ENCODE measurements at regions not wholly inside any gene's neighbourhood (a gene's known extent, or its start where the extent isn't known, plus 50 kb on each side); places are given as distances from the start of the nearest gene placed in this dataset.

DNA sequence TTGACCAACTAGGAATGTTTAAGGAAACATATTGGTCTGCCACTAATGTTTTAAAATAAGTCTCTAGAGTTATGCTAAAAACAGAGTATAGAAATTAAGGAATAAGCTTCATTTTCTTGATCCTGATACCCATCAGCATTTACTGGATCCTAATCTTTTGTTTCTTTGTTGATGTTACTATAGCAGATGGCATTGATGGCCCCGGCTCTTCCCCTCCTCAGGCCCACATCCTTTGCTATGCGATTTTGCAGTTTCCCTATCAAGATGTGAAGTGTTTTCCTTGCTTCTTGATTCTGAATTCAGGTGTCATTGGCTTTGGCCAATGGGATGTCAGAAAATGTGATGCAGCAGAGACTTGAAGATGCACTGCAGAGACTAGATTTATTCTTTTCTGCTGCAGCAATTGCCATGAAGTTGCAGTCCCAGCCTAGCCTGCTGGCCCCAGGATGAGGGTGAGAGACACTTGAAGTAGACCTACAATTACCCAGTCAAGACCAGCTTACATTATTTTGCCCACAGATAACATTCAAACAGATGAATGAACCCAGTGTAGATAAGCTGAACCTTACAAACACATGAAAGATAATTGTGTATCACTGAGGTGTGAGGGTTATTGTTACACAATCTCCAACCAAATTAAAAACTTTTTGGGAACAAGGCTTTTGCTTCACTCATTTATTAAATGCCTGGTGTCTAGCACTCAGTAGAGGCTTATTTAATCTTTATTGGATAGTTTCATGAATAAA, 115.2 kb upstream of the ITGA4 start:
- H3K4me1 ChIP-seq (ENCODE audit: insufficient read depth): no peaks in the 10 kb centered on the region
- no peak overlapping the region for H3K27ac ChIP-seq
- H3K9ac ChIP-seq: no peak overlapping the region
- H3K27me3 ChIP-seq (replicated peaks; ENCODE audit: insufficient read depth): no peaks in the 10 kb centered on the region
- H3F3A ChIP-seq (ENCODE audit: insufficient read depth): no peaks in the 10 kb centered on the region
- H3K36me3 ChIP-seq (ENCODE audit: low read depth): no peaks in the 10 kb centered on the region
- no peak for DNase-seq
- no peak overlapping the region for H2AFZ ChIP-seq
- H4K20me1 ChIP-seq (ENCODE audit: insufficient read depth): no peaks in the 10 kb centered on the region
- TF ChIP-seq EZH2 (IDR thresholded peaks at IDR 0.05; ENCODE audit: insufficient read depth, poor library complexity, severe bottlenecking): no peak
- TF ChIP-seq EZH2phosphoT487 (IDR thresholded peaks at IDR 0.05; ENCODE audit: insufficient read depth, low read depth): no peak
- in situ Hi-C loops (cut with MboI): no loop called here
- 32 to 43% methylated on average over 2 of the region's 2 CpGs for WGBS, 2 experiments (ENCODE audit: low coverage in 1 of 2, low lambda C conversion rate in 2 of 2, missing lambda C conversion rate in 2 of 2)
- no peak overlapping the region for H3K4me2 ChIP-seq (ENCODE audit: unreplicated experiment)
- no peaks in the 10 kb centered on the region for H3K9me2 ChIP-seq (ENCODE audit: insufficient read depth)
- H3K4me3 ChIP-seq: no peak overlapping the region
- H3K9me3 ChIP-seq (ENCODE audit: low read depth): no peaks in the 10 kb centered on the region
- H3K79me2 ChIP-seq (ENCODE audit: insufficient read depth): no peaks in the 10 kb centered on the region

DNA sequence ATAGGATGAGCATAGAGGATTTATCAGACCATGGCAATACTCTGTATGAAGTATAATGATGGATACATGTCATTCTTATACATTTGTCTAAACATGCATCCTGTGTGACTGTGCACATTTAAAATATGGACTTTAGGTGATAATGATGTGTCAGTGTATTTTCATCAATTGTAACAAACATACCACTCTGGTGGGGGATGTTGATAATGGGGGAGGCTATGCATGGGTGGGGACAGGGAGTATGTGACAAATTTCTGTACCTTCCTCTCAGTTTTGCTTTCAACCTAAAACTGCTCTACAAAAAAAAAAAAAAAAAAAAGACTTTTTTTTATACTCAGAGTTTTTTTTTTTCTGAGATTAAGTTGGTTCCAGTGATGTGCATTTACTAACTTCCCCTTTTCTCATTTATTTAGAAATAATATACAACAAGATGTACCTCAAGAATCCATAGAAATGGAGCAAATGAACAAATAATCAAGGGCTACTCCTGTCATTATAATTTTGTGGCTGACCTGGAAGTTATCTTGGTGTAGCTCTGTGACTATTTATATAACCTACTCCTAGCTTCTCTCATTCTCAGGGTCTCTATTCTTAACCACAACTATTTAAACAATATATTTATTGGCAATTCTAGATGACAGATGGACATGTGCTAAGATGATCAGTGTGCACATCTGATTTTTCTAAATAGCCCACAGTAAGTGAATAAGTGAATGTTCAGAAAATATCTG, 108.9 kb upstream of the ITGA4 start:
- Histone ChIP-seq H3K9me3 (ENCODE audit: low read depth) (no peaks in the 10 kb centered on the region), H3K4me1 (ENCODE audit: insufficient read depth) (no peaks in the 10 kb centered on the region), H2AFZ (no peak overlapping the region), H3K4me3 (no peak overlapping the region), H3F3A (ENCODE audit: insufficient read depth) (no peaks in the 10 kb centered on the region), H4K20me1 (ENCODE audit: insufficient read depth) (no peaks in the 10 kb centered on the region), H3K27ac (no peak overlapping the region), H3K4me2 (ENCODE audit: unreplicated experiment) (no peak overlapping the region), H3K9ac (no peak overlapping the region), H3K36me3 (ENCODE audit: low read depth) (no peaks in the 10 kb centered on the region), H3K79me2 (ENCODE audit: insufficient read depth) (no peaks in the 10 kb centered on the region), H3K9me2 (ENCODE audit: insufficient read depth) (no peaks in the 10 kb centered on the region), H3K27me3 (replicated peaks; ENCODE audit: insufficient read depth) (no peaks in the 10 kb centered on the region)
- in situ Hi-C loops (cut with MboI): no loop called here
- TF ChIP-seq EZH2 (IDR thresholded peaks at IDR 0.05; ENCODE audit: insufficient read depth, poor library complexity, severe bottlenecking): no peak
- TF ChIP-seq EZH2phosphoT487 (IDR thresholded peaks at IDR 0.05; ENCODE audit: insufficient read depth, low read depth): no peak
- DNase-seq: no peak

- Histone ChIP-seq H3K79me2 (ENCODE audit: insufficient read depth) (no peaks in the 10 kb centered on the region), H3K9me3 (ENCODE audit: low read depth) (no peaks in the 10 kb centered on the region), H3K36me3 (ENCODE audit: low read depth) (no peaks in the 10 kb centered on the region), H3K9me2 (ENCODE audit: insufficient read depth) (no peaks in the 10 kb centered on the region), H2AFZ (no peak overlapping the region), H4K20me1 (ENCODE audit: insufficient read depth) (no peaks in the 10 kb centered on the region), H3K4me2 (ENCODE audit: unreplicated experiment) (no peak overlapping the region), H3K27ac (no peak overlapping the region), H3K27me3 (replicated peaks; ENCODE audit: insufficient read depth) (no peaks in the 10 kb centered on the region), H3K4me3 (no peak overlapping the region), H3K4me1 (ENCODE audit: insufficient read depth) (peaks cover 29% of the 10 kb centered on the region), H3K9ac (no peak overlapping the region), H3F3A (ENCODE audit: insufficient read depth) (peaks cover 12% of the 10 kb centered on the region; the same call in 1 of the 2 replicates)
- TF ChIP-seq EZH2 (IDR thresholded peaks at IDR 0.05; ENCODE audit: insufficient read depth, poor library complexity, severe bottlenecking): no peak
- no peak for TF ChIP-seq EZH2phosphoT487 (IDR thresholded peaks at IDR 0.05; ENCODE audit: insufficient read depth, low read depth)
- in situ Hi-C loops (cut with MboI): no loop called here
- 88 to 90% methylated on average over 1 of the region's 1 CpG for whole genome bisulfite sequencing, 2 experiments (ENCODE audit: low coverage in 1 of 2, low lambda C conversion rate in 2 of 2, missing lambda C conversion rate in 2 of 2)
- no peak for DNase-seq
These were observed 105.0 kb upstream of the ITGA4 start for GRCh38 chr2:181352158-181352557.

GRCh38 chr2:181354626-181355025, 102.6 kb upstream of the ITGA4 start:
- H3K27me3 ChIP-seq (replicated peaks; ENCODE audit: insufficient read depth): no peaks in the 10 kb centered on the region
- 0 out of 2 replicates have a peak overlapping the region, but pooled peaks have one; percentile 38 for H3K27ac ChIP-seq
- peak overlapping the region; percentile 2 for H3K4me2 ChIP-seq (ENCODE audit: unreplicated experiment)
- in situ Hi-C loops (cut with MboI): no loop called here
- no peak overlapping the region for H3K4me3 ChIP-seq
- no peaks in the 10 kb centered on the region for H3K9me2 ChIP-seq (ENCODE audit: insufficient read depth)
- no peaks in the 10 kb centered on the region for H4K20me1 ChIP-seq (ENCODE audit: insufficient read depth)
- H3K9ac ChIP-seq: no peak overlapping the region
- H3K79me2 ChIP-seq (ENCODE audit: insufficient read depth): no peaks in the 10 kb centered on the region
- H3F3A ChIP-seq (ENCODE audit: insufficient read depth): peaks cover 12% of the 10 kb centered on the region; the same call in 1 of the 2 replicates
- DNase-seq: peak; percentile 91
- H3K9me3 ChIP-seq (ENCODE audit: low read depth): no peaks in the 10 kb centered on the region
- 67 to 76% methylated on average over 3 of the region's 3 CpGs for WGBS, 2 experiments (ENCODE audit: low coverage in 1 of 2, low lambda C conversion rate in 2 of 2, missing lambda C conversion rate in 2 of 2)
- H2AFZ ChIP-seq: no peak overlapping the region
- no peaks in the 10 kb centered on the region for H3K36me3 ChIP-seq (ENCODE audit: low read depth)
- peaks cover 31% of the 10 kb centered on the region for H3K4me1 ChIP-seq (ENCODE audit: insufficient read depth)
- TF ChIP-seq EZH2phosphoT487 (IDR thresholded peaks at IDR 0.05; ENCODE audit: insufficient read depth, low read depth): no peak
- no peak for TF ChIP-seq EZH2 (IDR thresholded peaks at IDR 0.05; ENCODE audit: insufficient read depth, poor library complexity, severe bottlenecking)

All from GM23248 (cell line).